Neural cell (in vitro differentiated cells): ENCODE measurements at regions not wholly inside any gene's neighbourhood (a gene's known extent, or its start where the extent isn't known, plus 50 kb on each side); places are given as distances from the start of the nearest gene placed in this dataset.
"Not testable (repeated sequence)": the region's sequence is repeated elsewhere in the genome, so short reads cannot be mapped to it uniquely, and the experiment has no call there.

Experiments
- CTCF ChIP-seq: fragments of 450-650 bp; IDR thresholded peaks from 2 replicates; pipeline ENCODE4 v1.5.1; 2014; ENCODE audit warnings: antibody characterized with exemption, mild to moderate bottlenecking, moderate library complexity; ENCODE audit not compliant: poor library complexity, severe bottlenecking
- EZH2 ChIP-seq: fragments of 200-600, 300-800 bp; shearing (Covaris generic), sonication (generic); IDR thresholded peaks from 2 replicates; pipeline ENCODE4 v1.6.1; 2014; ENCODE audit warnings: antibody characterized with exemption, low read length, borderline replicate concordance, mild to moderate bottlenecking; ENCODE audit not compliant: insufficient read depth, poor library complexity, severe bottlenecking
- MXI1 ChIP-seq: fragments of 450-650 bp; conservative IDR thresholded peaks from 2 replicates; pipeline ENCODE4 v1.6.1; 2014; ENCODE audit warnings: antibody characterized with exemption, mild to moderate bottlenecking; ENCODE audit not compliant: poor library complexity, severe bottlenecking
- POLR2AphosphoS5 ChIP-seq: IDR thresholded peaks from 2 replicates; pipeline ENCODE4 v1.6.1; 2012
- REST ChIP-seq: IDR thresholded peaks from 2 replicates; pipeline ENCODE4 v1.6.1; 2012; ENCODE audit warnings: borderline replicate concordance
- SMC3 ChIP-seq: fragments of 450-650 bp; conservative IDR thresholded peaks from 2 replicates; pipeline ENCODE4 v1.6.1; 2014; ENCODE audit warnings: antibody characterized with exemption, mild to moderate bottlenecking, moderate library complexity; ENCODE audit not compliant: poor library complexity

GRCh38 chr3:125779276-125779675 is 184.0 kb upstream of the OSBPL11 start:
- TF ChIP-seq CTCF, REST, EZH2, POLR2AphosphoS5, SMC3, MXI1: not testable (repeated sequence)
